Fibroblast of lung (primary cell): ENCODE measurements at regions not wholly inside any gene's neighbourhood (a gene's known extent, or its start where the extent isn't known, plus 50 kb on each side); places are given as distances from the start of the nearest gene placed in this dataset.

ENCODE experiments used
- DNase-seq, 2 donors: peaks; one replicate each; pipeline versions ENCODE4 v3.0.0 to v3.0.0-alpha.2; 2010; ENCODE audit warnings: low read depth in 2 of 2
- H2AFZ ChIP-seq: 2 replicates; pipeline ENCODE4 v1.5.1; 2012; ENCODE audit warnings: low read length, control low read depth, inconsistent platforms
- H3K27ac ChIP-seq: 2 replicates; pipeline ENCODE4 v1.5.1; 2011; ENCODE audit warnings: low read length, control low read depth; ENCODE audit not compliant: insufficient read depth
- H3K27me3 ChIP-seq: 2 replicates; pipeline ENCODE4 v1.5.1; 2011; ENCODE audit warnings: mild to moderate bottlenecking, low read length; ENCODE audit not compliant: control insufficient read depth, insufficient read depth
- H3K36me3 ChIP-seq: 2 replicates; pipeline ENCODE4 v1.5.1; 2011; ENCODE audit warnings: low read length; ENCODE audit not compliant: control insufficient read depth, insufficient read depth
- H3K4me1 ChIP-seq: 2 replicates; pipeline ENCODE4 v1.5.1; 2011; ENCODE audit warnings: low read length; ENCODE audit not compliant: control insufficient read depth, insufficient read depth; ENCODE audit errors: extremely low read depth
- H3K4me2 ChIP-seq: 2 replicates; pipeline ENCODE4 v1.5.1; 2011; ENCODE audit warnings: low read length, control low read depth; ENCODE audit not compliant: insufficient read depth; ENCODE audit errors: extremely low read depth
- H3K4me3 ChIP-seq, 4 experiments: fragments of 200-600 bp in 1 of 4; sonication (generic) in 1 of 4; replicated peaks in 1 of 4; 2 replicates each; pipeline ENCODE4 v1.5.1; 2011 to 2016; ENCODE audit warnings: low read length in 4 of 4, low read depth in 3 of 4, mild to moderate bottlenecking in 3 of 4, control low read depth in 2 of 4, inconsistent platforms in 1 of 4, mixed read lengths in 1 of 4; ENCODE audit not compliant: insufficient read depth in 1 of 4; ENCODE audit errors: control extremely low read depth in 1 of 4
- H3K79me2 ChIP-seq: 2 replicates; pipeline ENCODE4 v1.5.1; 2012; ENCODE audit warnings: mild to moderate bottlenecking, low read length, inconsistent platforms; ENCODE audit not compliant: control insufficient read depth, insufficient read depth
- H3K9ac ChIP-seq: 2 replicates; pipeline ENCODE4 v1.5.1; 2011; ENCODE audit warnings: mild to moderate bottlenecking, low read length, control low read depth; ENCODE audit not compliant: insufficient read depth
- H3K9me3 ChIP-seq: 2 replicates; pipeline ENCODE4 v1.5.1; 2012; ENCODE audit warnings: low read depth, low read length; ENCODE audit not compliant: control insufficient read depth, insufficient read depth
- H4K20me1 ChIP-seq: 2 replicates; pipeline ENCODE4 v1.5.1; 2011; ENCODE audit warnings: low read length; ENCODE audit not compliant: control insufficient read depth, insufficient read depth; ENCODE audit errors: extremely low read depth
- CTCF ChIP-seq, 2 donors: IDR thresholded peaks in 1 of 2; conservative IDR thresholded peaks in 1 of 2; 1 replicate in 1 of 2; 2 replicates in 1 of 2; pipeline ENCODE4 v1.5.1; 2011 to 2012; ENCODE audit warnings: low read length in 2 of 2, control low read depth in 1 of 2, inconsistent platforms in 1 of 2, low read depth in 1 of 2, mild to moderate bottlenecking in 1 of 2
- EZH2 ChIP-seq: IDR thresholded peaks from 2 replicates; pipeline ENCODE4 v1.5.1; 2012; ENCODE audit warnings: low read length, control low read depth, mild to moderate bottlenecking; ENCODE audit errors: missing control alignments

- no peak overlapping the region for H3K9ac ChIP-seq
- no peaks in the 10 kb centered on the region for H3K36me3 ChIP-seq
- H3K9me3 ChIP-seq = no peaks in the 10 kb centered on the region
- DNase-seq = no peak
- H3K79me2 ChIP-seq = no peaks in the 10 kb centered on the region
- no peak overlapping the region for H3K4me3 ChIP-seq
- H3K27me3 ChIP-seq = no peaks in the 10 kb centered on the region
- no peak overlapping the region for H3K4me2 ChIP-seq
- no peak overlapping the region for H3K27ac ChIP-seq
- no peaks in the 10 kb centered on the region for H4K20me1 ChIP-seq
- H2AFZ ChIP-seq = no peak overlapping the region
- TF ChIP-seq EZH2 (no peak), CTCF (conservative IDR thresholded peaks at IDR 0.05 in 1 of 2, IDR thresholded peaks at IDR 0.05 in 1 of 2; ENCODE audit: low read depth in 1 of 2, low read length in 2 of 2) (no peak)
- no peaks in the 10 kb centered on the region for H3K4me1 ChIP-seq
Measured at GRCh38 chr21:22468893-22469292, 1470.7 kb downstream of the NCAM2 start.

GRCh38 chr21:22474403-22474802 lies 1476.2 kb downstream of the NCAM2 start:
- H3K36me3 ChIP-seq = no peaks in the 10 kb centered on the region
- no peak overlapping the region for H3K4me3 ChIP-seq
- no peaks in the 10 kb centered on the region for H3K4me1 ChIP-seq
- TF ChIP-seq EZH2 (no peak), CTCF (conservative IDR thresholded peaks at IDR 0.05 in 1 of 2, IDR thresholded peaks at IDR 0.05 in 1 of 2; ENCODE audit: low read depth in 1 of 2, low read length in 2 of 2) (no peak)
- no peaks in the 10 kb centered on the region for H3K9me3 ChIP-seq
- no peaks in the 10 kb centered on the region for H3K27me3 ChIP-seq
- no peak overlapping the region for H2AFZ ChIP-seq
- no peaks in the 10 kb centered on the region for H3K79me2 ChIP-seq
- H3K27ac ChIP-seq = no peak overlapping the region
- no peak for DNase-seq
- no peak overlapping the region for H3K4me2 ChIP-seq
- H4K20me1 ChIP-seq = no peaks in the 10 kb centered on the region
- no peak overlapping the region for H3K9ac ChIP-seq

GRCh38 chr21:22476214-22476613 lies 1478.0 kb downstream of the NCAM2 start:
- no peak overlapping the region for H3K9ac ChIP-seq
- no peak overlapping the region for H2AFZ ChIP-seq
- no peak overlapping the region for H3K27ac ChIP-seq
- H3K27me3 ChIP-seq = no peaks in the 10 kb centered on the region
- TF ChIP-seq CTCF (conservative IDR thresholded peaks at IDR 0.05 in 1 of 2, IDR thresholded peaks at IDR 0.05 in 1 of 2; ENCODE audit: low read depth in 1 of 2, low read length in 2 of 2) (no peak), EZH2 (no peak)
- H3K4me3 ChIP-seq = no peak overlapping the region
- H4K20me1 ChIP-seq = no peaks in the 10 kb centered on the region
- DNase-seq = no peak
- H3K4me2 ChIP-seq = no peak overlapping the region
- H3K4me1 ChIP-seq = no peaks in the 10 kb centered on the region
- H3K36me3 ChIP-seq = no peaks in the 10 kb centered on the region
- no peaks in the 10 kb centered on the region for H3K9me3 ChIP-seq
- H3K79me2 ChIP-seq = no peaks in the 10 kb centered on the region
